Mucosa of gallbladder (tissue), 1 donor: ENCODE measurements at regions not wholly inside any gene's neighbourhood (a gene's known extent, or its start where the extent isn't known, plus 50 kb on each side); places are given as distances from the start of the nearest gene placed in this dataset.
"Not testable (repeated sequence)": the region's sequence is repeated elsewhere in the genome, so short reads cannot be mapped to it uniquely, and the experiment has no call there.

ENCODE experiments used
- DNase-seq: peaks from one replicate; pipeline ENCODE4 v3.0.0-alpha.2; 2020; ENCODE audit warnings: low spot score
- donor health status: DM: no; HTN: no; CAD: no.

GRCh38 chr14:27236601-27237000 is 638.8 kb upstream of the NOVA1 start:
- DNase-seq, result no peak

DNA sequence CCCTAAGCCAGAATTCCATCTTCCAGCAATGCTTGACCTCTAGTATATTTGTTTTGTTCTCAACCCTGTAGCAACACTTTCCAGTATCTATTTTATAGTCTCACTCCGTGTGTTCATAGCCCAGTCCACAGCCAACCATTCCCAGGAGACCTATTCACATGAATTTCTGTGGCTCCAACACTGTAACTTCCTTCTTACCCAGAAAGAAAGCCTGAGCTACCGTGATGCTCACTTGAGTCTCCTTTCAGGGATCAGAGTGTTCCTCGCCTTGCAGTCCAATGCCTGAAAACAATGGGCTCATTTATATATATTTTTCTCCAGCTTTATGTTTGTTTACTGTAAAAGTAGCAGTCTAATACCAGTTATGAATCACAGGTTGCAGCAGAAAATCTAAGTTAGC is 645.0 kb upstream of the NOVA1 start:
- DNase-seq, result no peak

GRCh38 chr14:27243365-27243764 is 645.5 kb upstream of the NOVA1 start:
- no peak for DNase-seq

- DNase-seq, result no peak
Measured at GRCh38 chr14:27245947-27246346, 648.1 kb upstream of the NOVA1 start.

DNA sequence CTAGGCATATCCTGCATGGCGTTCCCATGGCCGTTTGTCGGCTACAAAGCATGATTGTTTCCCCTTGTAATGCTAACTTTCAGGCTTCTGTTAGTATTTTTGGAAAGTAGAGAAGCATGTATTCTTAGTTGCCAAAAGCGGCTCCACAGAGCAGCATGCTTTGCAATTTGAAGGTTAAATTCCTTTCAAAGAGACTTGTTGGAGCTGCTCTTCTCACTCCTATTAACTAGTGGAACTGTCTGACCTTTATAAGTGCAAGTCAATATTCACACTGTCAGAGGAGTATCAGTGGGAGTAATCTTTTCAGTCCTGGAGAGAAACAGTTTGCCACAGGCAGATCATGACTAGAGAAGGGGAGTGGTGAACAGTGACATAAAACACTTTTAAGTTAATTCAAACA is 656.1 kb upstream of the NOVA1 start:
- no peak for DNase-seq

DNA sequence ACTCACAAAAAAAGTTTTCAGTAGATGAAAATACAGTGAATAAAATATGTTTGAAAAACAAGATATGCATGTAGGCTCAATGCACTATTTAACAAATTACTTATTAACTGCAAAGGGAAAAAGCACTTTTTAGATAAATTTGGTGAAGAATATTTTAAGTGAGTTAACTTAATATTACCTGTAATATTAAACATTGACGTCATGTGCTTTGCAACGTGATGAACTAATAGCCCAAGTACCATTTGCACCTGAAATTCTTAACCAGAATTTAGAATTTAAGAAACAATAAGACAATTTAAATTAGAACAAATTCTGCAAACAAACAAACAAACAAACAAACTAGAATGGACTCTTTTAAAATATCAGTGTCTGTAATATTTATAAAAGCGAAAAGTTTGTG is 659.0 kb upstream of the NOVA1 start:
- DNase-seq, result no peak

DNA sequence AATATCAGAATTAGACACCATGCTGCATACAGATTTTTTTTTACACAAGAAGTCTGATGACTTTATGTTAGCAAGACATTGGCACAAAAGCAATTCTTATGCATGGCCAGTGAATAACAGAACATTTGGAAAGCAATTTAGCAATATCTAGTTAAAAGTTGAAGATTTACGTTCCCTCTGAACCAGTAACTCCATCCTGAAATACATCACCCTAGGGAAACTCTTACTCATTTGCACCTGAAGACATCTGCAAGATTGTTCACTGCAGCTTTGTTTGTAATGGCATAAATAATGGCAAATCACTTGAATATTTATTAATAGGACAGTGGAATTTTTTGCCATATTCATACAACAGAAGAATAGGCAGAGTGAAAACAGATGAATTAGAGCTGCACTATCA is 670.0 kb upstream of the NOVA1 start:
- DNase-seq, result no peak

DNA sequence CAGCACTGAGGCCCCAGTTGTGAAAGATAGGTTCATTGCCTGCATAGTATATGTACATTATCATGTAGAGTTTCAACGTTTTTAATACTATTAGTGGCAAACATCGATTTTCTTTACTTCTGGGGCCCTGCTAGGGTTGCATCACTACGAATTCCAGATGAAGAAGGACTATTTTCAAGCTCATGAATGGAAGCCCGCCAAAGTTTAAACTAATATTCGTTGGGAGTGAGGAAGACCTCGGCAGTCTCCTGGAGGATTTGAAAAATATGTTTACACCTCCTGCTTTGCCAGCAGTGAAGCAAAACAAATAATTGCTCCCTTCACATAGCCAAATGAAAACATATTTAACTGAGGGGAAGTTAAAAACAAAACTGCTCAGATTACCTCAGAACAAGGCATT is 672.9 kb upstream of the NOVA1 start:
- DNase-seq, result no peak

DNA sequence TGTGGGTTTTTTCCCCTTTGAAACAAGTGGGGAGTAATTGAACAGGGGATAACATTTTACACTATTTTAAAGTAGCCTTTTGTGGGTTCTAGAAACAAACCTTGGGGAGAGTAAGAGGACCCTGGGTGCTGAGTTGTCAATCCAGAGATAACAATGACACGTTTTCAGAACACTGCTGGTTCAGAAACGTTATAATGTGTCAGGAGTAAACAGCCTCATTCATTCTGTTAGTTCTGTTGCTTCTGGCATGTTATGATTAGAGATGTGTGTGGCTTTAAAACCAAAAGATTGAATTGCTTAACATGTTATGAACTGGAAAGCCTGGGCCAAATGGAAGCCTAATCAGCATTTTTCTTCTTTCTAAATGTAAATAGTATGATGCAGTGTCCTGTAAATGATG is 680.5 kb upstream of the NOVA1 start:
- DNase-seq, result no peak

DNA sequence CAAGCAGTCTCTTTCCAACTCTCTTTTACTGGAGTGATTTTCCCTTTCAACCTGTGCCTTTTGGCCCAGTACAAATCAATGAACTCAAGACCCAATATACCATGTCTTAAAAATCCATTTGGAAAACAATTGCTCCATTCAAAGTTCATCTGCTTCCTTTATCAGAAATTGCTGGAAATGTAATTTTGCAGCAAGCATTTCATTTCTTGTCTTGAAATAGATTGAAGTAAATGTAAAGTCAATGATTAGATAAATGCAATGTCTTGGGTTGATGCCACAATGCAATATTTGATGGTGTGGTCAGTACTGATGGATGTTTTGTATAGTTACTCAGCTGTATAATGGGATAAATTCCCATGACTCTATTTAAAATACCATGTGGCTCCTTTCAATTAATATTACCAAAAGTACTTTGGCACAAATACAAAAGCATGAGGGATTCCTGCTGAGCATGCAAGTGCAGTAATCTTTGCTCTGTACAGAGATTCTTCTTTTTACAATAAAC is 707.7 kb upstream of the NOVA1 start:
- no peak for DNase-seq

DNA sequence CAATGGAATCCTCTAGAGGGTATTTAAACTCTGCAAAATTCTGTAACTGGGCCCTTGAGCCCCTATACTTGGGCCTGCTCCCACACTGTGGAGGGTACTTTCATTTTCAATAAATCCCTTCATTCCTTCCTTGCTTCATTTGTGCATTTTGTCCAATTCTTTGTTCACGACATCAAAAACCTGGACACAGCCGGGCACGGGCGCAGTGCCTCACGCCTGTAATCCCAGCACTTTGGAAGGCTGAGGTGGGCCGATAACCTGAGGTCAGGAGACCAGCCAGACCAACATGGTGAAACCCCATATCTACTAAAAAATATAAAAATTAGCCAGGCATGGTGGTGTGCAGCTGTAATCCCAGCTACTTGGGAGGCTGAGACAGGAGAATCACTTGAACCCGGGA is 714.9 kb upstream of the NOVA1 start:
- DNase-seq, result not testable (repeated sequence)

- DNase-seq, result no peak
Measured at GRCh38 chr14:27314231-27314630, 716.4 kb upstream of the NOVA1 start.

DNA sequence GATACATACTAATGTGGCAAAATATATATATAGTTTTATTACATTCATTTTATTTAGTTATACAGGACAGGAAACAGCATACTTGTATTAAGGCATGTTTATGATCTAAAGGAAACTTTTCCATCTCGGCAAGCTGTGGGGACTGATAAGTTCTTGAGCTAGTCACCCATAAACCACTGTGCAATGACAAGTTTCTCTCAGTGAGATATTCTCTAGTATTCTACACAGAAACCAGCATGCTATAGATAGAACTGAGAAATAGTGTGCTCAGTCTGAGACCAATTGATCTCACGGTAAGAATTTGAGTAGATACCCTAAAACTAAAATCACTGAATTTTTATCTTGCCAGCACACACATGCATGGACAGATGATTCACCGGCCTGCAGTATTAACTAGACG is 717.6 kb upstream of the NOVA1 start:
- no peak for DNase-seq

DNA sequence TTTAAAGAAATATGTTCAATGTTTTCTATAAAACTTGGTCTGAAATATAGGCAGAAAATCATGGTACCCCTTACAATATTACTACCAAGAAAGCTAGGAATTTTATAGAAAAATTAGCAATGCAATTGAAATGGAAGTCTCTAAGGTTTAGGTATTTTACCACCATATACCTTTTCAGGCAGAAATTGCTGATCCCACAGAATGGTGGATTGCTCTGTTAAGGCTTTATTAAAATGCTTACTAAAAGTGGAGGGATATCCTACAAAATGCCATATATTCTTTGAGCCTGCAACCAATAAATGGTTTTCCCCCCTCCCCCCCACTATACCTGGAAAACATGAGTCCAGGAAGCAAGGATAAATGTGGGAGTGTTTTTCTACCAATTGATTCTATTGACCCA is 718.1 kb upstream of the NOVA1 start:
- no peak for DNase-seq

- DNase-seq, result no peak
Measured at GRCh38 chr14:27318774-27319420, 721.1 kb upstream of the NOVA1 start.

DNA sequence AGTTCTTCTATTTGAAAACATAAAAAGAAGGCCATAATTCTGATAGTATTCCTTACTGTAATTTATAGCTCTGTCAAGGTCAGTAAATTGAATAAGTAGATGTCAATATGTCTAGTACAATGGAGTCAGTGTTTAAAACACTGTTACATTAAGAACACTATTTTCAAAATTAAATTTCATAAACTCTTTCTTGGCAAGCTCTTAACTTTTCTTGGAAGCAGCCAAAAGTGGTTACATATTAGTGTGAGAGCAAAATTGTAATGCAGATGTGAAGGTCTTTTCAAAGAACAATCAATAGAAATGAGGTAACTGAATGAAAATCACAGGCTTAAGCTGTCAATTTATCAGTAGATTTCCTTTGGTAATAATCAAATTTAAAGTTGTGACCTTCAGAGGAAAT is 722.4 kb upstream of the NOVA1 start:
- DNase-seq, result no peak

GRCh38 chr14:27327095-27327494 is 729.3 kb upstream of the NOVA1 start:
- DNase-seq, result no peak

GRCh38 chr14:27338012-27338411 is 740.2 kb upstream of the NOVA1 start:
- DNase-seq, result no peak

- not testable (repeated sequence) for DNase-seq
Measured at GRCh38 chr14:27363036-27363435, 765.2 kb upstream of the NOVA1 start.

GRCh38 chr14:27366596-27366995 is 768.8 kb upstream of the NOVA1 start:
- DNase-seq, result no peak

DNA sequence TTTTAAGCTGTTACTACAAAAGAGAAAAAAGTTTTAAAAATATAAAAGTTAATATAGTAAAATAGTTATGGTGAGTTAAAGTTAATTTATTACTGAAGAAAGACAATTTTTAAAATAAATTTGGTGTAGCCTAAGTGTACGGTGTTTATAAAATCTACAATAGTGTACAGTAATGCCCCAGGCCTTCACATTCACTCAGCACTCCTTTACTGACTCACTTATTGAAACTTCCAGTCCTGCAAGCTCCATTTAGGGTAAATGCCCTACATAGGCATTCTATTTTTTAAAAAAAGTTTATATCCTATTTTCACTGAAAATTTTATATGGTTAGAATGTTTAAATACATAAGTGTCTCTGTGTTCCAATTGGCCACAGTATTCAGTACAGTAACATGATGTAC is 769.5 kb upstream of the NOVA1 start:
- no peak for DNase-seq

DNA sequence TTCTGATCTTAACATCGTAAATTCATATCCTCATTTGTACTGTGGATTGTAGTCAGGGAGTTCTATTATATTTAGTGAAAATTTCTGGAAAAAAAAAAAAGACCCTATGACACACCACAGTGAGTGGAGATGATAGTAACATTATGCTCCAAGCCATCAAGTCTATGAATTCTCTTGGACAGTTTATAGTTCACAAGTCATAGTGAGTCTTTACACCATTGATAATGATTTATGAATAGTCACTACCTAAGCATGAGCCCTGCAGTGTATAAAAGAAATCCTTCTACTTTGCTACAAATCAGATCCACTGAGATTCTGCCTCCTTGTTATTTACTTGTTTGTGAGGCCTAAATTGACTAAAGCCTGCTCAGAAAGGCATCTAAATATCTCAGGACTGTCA is 772.2 kb upstream of the NOVA1 start:
- no peak for DNase-seq

- DNase-seq, result no peak
Measured at GRCh38 chr14:27370775-27371174, 772.9 kb upstream of the NOVA1 start.

- DNase-seq, result no peak
Measured at GRCh38 chr14:27371209-27371608, 773.4 kb upstream of the NOVA1 start.
